Karpas-422 (cell line): ENCODE measurements at regions not wholly inside any gene's neighbourhood (a gene's known extent, or its start where the extent isn't known, plus 50 kb on each side); places are given as distances from the start of the nearest gene placed in this dataset.

ENCODE experiments used
- DNase-seq: peaks from one replicate; pipeline ENCODE4 v3.0.0-alpha.2; 2015
- H2AFZ ChIP-seq: fragments of 200-600 bp; sonication (generic); 2 replicates; pipeline ENCODE4 v1.6.1; 2014; ENCODE audit warnings: antibody characterized with exemption, low read length, mixed read lengths
- H3K27ac ChIP-seq: fragments of 200-600 bp; sonication (generic); 2 replicates; pipeline ENCODE4 v1.5.1; 2014; ENCODE audit warnings: mild to moderate bottlenecking, low read length, moderate library complexity
- H3K27me3 ChIP-seq: fragments of 200-600 bp; sonication (generic); 2 replicates; pipeline ENCODE4 v1.6.1; 2014; ENCODE audit warnings: low read length, mixed read lengths
- H3K36me3 ChIP-seq: fragments of 200-600 bp; sonication (generic); 2 replicates; pipeline ENCODE4 v1.6.1; 2014; ENCODE audit warnings: low read length, mixed read lengths; ENCODE audit not compliant: insufficient read depth
- H3K4me1 ChIP-seq: fragments of 200-600 bp; sonication (generic); 2 replicates; pipeline ENCODE4 v1.6.1; 2014; ENCODE audit warnings: mild to moderate bottlenecking, low read length, mixed read lengths
- H3K4me2 ChIP-seq: fragments of 200-600 bp; sonication (generic); 2 replicates; pipeline ENCODE4 v1.6.1; 2014; ENCODE audit warnings: low read length, low read depth, mild to moderate bottlenecking; ENCODE audit not compliant: poor library complexity, severe bottlenecking
- H3K4me3 ChIP-seq: fragments of 200-600 bp; sonication (generic); 2 replicates; pipeline ENCODE4 v1.5.1; 2014; ENCODE audit warnings: mild to moderate bottlenecking, antibody characterized with exemption, low read length, mixed read lengths
- H3K79me2 ChIP-seq: fragments of 200-600 bp; sonication (generic); 2 replicates; pipeline ENCODE4 v1.6.1; 2014; ENCODE audit warnings: mild to moderate bottlenecking, low read length, mixed read lengths
- H3K9ac ChIP-seq: fragments of 200-600 bp; sonication (generic); 2 replicates; pipeline ENCODE4 v1.6.0; 2014; ENCODE audit warnings: low read length
- H3K9me2 ChIP-seq: fragments of 200-600 bp; sonication (generic), shearing (Covaris generic); replicated peaks from 2 replicates; pipeline ENCODE4 v1.6.0; 2014; ENCODE audit warnings: mild to moderate bottlenecking, low read length, moderate library complexity; ENCODE audit not compliant: insufficient read depth
- H3K9me3 ChIP-seq: fragments of 300-700, 200-600 bp; sonication (generic); 2 replicates; pipeline ENCODE4 v1.6.1; 2014; ENCODE audit warnings: low read length, mixed read lengths
- H4K20me1 ChIP-seq: fragments of 200-600 bp; sonication (generic); 2 replicates; pipeline ENCODE4 v1.6.1; 2014; ENCODE audit warnings: mild to moderate bottlenecking, antibody characterized with exemption, low read length, low read depth; ENCODE audit not compliant: insufficient read depth

DNA sequence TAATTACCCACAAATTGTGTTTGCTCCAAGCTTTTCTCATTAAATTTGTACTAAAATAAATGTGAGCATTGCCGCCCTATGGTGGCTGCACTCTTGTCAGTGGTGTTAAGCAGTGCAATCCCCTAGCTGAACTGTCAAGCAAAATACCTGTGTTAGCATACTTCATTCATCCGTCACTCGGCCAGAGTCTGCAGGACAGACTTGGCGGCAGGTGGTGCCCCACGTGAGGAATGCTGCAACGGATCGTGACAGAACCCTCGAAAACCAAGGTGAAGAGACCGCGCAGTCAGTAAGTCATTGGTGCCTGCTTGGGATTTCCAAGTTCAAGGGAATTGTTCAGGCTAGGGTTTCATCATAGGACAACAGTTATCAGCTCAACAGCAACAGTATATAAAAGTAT, 1592.1 kb upstream of the TENM4 start:
- no peak overlapping the region for H3K9ac ChIP-seq
- H3K79me2 ChIP-seq = no peaks in the 10 kb centered on the region
- no peak overlapping the region for H3K4me2 ChIP-seq
- no peaks in the 10 kb centered on the region for H3K36me3 ChIP-seq
- H3K27ac ChIP-seq = no peak overlapping the region
- H2AFZ ChIP-seq = no peak overlapping the region
- no peaks in the 10 kb centered on the region for H3K4me1 ChIP-seq
- peak; percentile 17 for DNase-seq
- H3K4me3 ChIP-seq = no peak overlapping the region
- H4K20me1 ChIP-seq = no peaks in the 10 kb centered on the region
- no peaks in the 10 kb centered on the region for H3K27me3 ChIP-seq
- H3K9me3 ChIP-seq = peaks cover 5% of the 10 kb centered on the region
- H3K9me2 ChIP-seq = no peaks in the 10 kb centered on the region

DNA sequence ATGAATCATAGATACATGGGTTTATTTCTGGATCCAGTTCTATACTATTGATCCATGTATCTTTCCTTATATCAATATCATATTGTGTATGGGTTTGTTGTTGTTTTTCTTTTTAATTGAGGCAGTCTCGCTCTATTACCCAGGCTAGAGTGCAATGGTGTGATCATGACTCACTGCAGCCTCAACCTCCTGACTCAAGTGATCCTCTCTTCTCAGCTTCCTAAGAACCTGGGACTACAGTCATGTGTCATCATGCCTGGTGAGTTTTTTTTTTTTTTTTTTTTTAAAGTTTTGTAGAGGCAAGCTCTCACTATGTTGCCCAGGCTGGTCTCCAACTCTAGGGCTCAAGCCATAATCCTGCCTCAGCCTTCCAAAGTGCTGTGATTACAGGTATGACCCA, 1589.4 kb upstream of the TENM4 start:
- H2AFZ ChIP-seq = no peak overlapping the region
- H3K36me3 ChIP-seq = no peaks in the 10 kb centered on the region
- no peak for DNase-seq
- no peaks in the 10 kb centered on the region for H3K4me1 ChIP-seq
- H3K9me3 ChIP-seq = peaks cover 5% of the 10 kb centered on the region
- H3K4me3 ChIP-seq = no peak overlapping the region
- no peaks in the 10 kb centered on the region for H4K20me1 ChIP-seq
- no peak overlapping the region for H3K4me2 ChIP-seq
- no peaks in the 10 kb centered on the region for H3K9me2 ChIP-seq
- H3K27ac ChIP-seq = no peak overlapping the region
- no peaks in the 10 kb centered on the region for H3K79me2 ChIP-seq
- H3K27me3 ChIP-seq = no peaks in the 10 kb centered on the region
- no peak overlapping the region for H3K9ac ChIP-seq

DNA sequence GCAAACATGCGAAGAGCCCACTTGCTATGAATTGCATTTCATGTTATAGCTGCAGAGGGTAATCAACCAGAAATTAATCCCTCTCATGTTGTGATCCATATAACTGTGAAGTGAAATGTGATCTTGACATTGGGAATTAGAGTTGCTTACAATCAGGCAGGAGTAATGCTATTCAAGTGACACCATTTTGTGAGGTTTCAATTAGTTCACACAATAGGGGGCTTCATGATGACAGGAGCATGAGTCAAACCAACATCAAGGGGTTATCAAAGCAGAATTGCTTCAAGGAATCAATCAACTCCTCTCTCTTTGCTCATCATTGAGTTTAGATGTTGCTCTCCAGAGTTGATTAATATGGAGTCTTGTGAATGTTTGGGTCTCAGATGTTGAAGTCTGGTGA, 1585.2 kb upstream of the TENM4 start:
- DNase-seq = peak; percentile 2
- Histone ChIP-seq H4K20me1 (no peaks in the 10 kb centered on the region), H3K27me3 (no peaks in the 10 kb centered on the region), H2AFZ (no peak overlapping the region), H3K79me2 (no peaks in the 10 kb centered on the region), H3K9ac (no peak overlapping the region), H3K36me3 (no peaks in the 10 kb centered on the region), H3K27ac (no peak overlapping the region), H3K4me3 (no peak overlapping the region), H3K4me1 (no peaks in the 10 kb centered on the region), H3K9me3 (no peaks in the 10 kb centered on the region; the same call in 1 of the 2 replicates), H3K9me2 (no peaks in the 10 kb centered on the region; the same call in 1 of the 2 replicates), H3K4me2 (no peak overlapping the region)

DNA sequence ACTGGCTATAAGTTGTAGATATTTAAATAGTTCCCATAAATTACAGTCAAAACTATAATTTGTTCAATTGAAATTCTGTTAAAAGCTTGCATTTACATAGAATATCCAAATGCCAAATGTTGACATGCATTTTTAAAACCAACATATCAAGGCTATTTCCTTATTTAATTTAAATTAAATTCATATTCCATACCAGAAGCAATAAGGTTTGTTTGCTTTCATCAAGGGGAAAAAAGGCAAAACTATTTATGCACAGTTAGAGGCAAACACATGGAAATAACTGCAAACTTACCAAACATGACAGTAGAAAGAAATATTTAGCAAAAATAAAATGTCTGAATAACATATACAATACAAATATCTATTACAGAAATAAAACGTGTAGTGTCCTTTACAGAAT, 1581.2 kb upstream of the TENM4 start:
- Histone ChIP-seq H3K36me3 (no peaks in the 10 kb centered on the region), H3K4me1 (no peaks in the 10 kb centered on the region), H2AFZ (no peak overlapping the region), H3K9ac (no peak overlapping the region), H3K79me2 (no peaks in the 10 kb centered on the region), H3K27ac (no peak overlapping the region), H3K9me3 (no peaks in the 10 kb centered on the region; the same call in 1 of the 2 replicates), H3K4me2 (no peak overlapping the region), H3K27me3 (no peaks in the 10 kb centered on the region), H3K4me3 (no peak overlapping the region), H4K20me1 (no peaks in the 10 kb centered on the region), H3K9me2 (no peaks in the 10 kb centered on the region; the same call in 1 of the 2 replicates)
- no peak for DNase-seq

DNA sequence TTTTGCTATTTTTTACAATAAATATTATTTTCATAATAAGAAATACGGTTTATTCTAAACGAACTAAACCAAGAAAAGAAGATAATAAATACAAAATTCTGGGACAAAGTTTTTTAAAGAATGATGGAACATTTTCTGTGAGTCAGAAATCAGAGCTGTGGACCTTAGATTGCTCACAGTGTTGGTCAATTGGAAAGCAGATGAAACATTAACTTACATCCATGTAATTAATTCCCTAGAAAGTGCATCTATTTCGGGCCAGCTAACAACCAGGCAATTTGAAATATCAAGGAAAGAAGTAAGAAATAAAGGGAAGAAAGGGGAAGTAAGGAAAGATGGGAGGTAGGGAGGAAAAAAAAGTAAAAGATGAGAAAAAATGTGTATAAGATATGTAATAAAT, 1569.8 kb upstream of the TENM4 start:
- Histone ChIP-seq H4K20me1 (no peaks in the 10 kb centered on the region), H3K4me2 (no peak overlapping the region), H3K27ac (no peak overlapping the region), H3K9me2 (no peaks in the 10 kb centered on the region), H3K4me1 (no peaks in the 10 kb centered on the region), H3K36me3 (no peaks in the 10 kb centered on the region), H3K79me2 (no peaks in the 10 kb centered on the region), H2AFZ (no peak overlapping the region), H3K9me3 (no peaks in the 10 kb centered on the region), H3K4me3 (no peak overlapping the region), H3K9ac (no peak overlapping the region), H3K27me3 (no peaks in the 10 kb centered on the region)
- no peak for DNase-seq

DNA sequence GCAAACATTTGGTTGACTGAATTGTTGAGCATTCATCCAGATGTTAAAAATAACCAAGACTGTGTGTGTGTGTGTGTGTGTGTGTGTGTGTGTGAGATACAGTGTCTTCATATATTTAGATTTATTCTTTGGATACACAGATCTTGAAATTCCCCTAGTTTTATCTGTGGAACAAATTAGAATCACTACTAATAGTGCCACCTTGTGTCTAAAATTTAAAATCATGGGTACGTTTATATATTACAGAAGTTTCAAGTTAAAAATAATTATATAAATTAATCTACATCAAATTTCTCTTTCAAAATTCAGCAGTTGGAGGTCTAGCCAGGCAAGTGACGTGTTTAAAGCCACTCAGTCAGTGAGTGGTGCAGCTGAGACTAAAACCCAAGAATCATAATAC, 1566.2 kb upstream of the TENM4 start:
- H3K4me2 ChIP-seq = no peak overlapping the region
- H3K27ac ChIP-seq = no peak overlapping the region
- H3K27me3 ChIP-seq = no peaks in the 10 kb centered on the region
- H3K4me3 ChIP-seq = no peak overlapping the region
- no peak overlapping the region for H2AFZ ChIP-seq
- H4K20me1 ChIP-seq = no peaks in the 10 kb centered on the region
- DNase-seq = peak; percentile 58
- H3K9ac ChIP-seq = no peak overlapping the region
- H3K9me2 ChIP-seq = no peaks in the 10 kb centered on the region
- no peaks in the 10 kb centered on the region for H3K79me2 ChIP-seq
- no peaks in the 10 kb centered on the region for H3K4me1 ChIP-seq
- H3K36me3 ChIP-seq = no peaks in the 10 kb centered on the region
- no peaks in the 10 kb centered on the region for H3K9me3 ChIP-seq

- Histone ChIP-seq H3K27ac (no peak overlapping the region), H3K36me3 (no peaks in the 10 kb centered on the region), H4K20me1 (no peaks in the 10 kb centered on the region), H3K9me2 (no peaks in the 10 kb centered on the region), H3K79me2 (no peaks in the 10 kb centered on the region), H3K9ac (no peak overlapping the region), H3K4me2 (no peak overlapping the region), H3K27me3 (no peaks in the 10 kb centered on the region), H3K4me3 (no peak overlapping the region), H2AFZ (no peak overlapping the region), H3K4me1 (no peaks in the 10 kb centered on the region), H3K9me3 (no peaks in the 10 kb centered on the region)
- DNase-seq = no peak
Observed at GRCh38 chr11:81005595-81005994, 1564.8 kb upstream of the TENM4 start.

DNA sequence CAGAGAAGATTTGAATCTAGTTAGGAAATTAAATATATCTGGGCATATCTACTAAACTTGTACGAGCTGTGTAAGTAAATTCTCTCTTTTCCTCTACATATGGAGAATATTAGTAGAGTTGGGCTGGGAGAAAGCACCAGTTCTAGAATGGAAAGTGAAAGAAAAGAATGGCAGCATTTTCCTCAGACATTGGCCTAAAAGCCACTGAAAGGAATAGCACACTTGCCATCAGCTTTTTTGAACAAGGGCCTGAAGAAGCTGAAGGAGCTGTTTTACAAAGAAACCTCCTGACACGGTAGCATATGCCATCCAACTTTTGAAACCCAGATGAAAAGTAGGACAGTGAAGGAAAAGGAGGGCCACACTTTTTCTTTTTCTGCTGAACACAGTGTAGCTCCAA, 1563.7 kb upstream of the TENM4 start:
- no peak for DNase-seq
- H4K20me1 ChIP-seq = no peaks in the 10 kb centered on the region
- no peaks in the 10 kb centered on the region for H3K9me3 ChIP-seq
- H2AFZ ChIP-seq = no peak overlapping the region
- no peak overlapping the region for H3K4me3 ChIP-seq
- H3K9me2 ChIP-seq = no peaks in the 10 kb centered on the region
- H3K27ac ChIP-seq = no peak overlapping the region
- H3K36me3 ChIP-seq = no peaks in the 10 kb centered on the region
- H3K79me2 ChIP-seq = no peaks in the 10 kb centered on the region
- no peak overlapping the region for H3K4me2 ChIP-seq
- H3K4me1 ChIP-seq = no peaks in the 10 kb centered on the region
- no peaks in the 10 kb centered on the region for H3K27me3 ChIP-seq
- H3K9ac ChIP-seq = no peak overlapping the region

DNA sequence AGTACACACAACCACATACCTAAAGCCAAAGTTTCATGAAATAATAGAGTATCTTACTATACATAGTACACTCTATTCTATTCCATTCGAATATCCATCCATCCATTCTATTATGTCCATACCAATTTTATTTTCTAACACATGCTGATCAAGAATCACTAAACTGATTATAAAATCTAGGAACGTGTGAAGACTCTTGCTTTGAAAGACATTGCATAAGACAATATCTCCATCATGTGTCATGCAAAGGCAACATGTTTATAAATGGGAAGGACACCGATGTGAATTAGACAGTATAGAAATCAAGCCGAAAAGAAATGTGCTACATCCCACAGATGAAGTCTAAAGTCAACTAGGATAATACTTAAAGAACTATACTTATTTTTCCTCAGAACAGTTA, 1561.5 kb upstream of the TENM4 start:
- Histone ChIP-seq H3K4me2 (no peak overlapping the region), H3K36me3 (no peaks in the 10 kb centered on the region), H3K4me1 (no peaks in the 10 kb centered on the region), H3K9me2 (no peaks in the 10 kb centered on the region), H4K20me1 (no peaks in the 10 kb centered on the region), H3K9me3 (no peaks in the 10 kb centered on the region), H3K9ac (no peak overlapping the region), H2AFZ (no peak overlapping the region), H3K27ac (no peak overlapping the region), H3K79me2 (no peaks in the 10 kb centered on the region), H3K4me3 (no peak overlapping the region), H3K27me3 (no peaks in the 10 kb centered on the region)
- no peak for DNase-seq
